ENCODE measurements at regions not wholly inside any gene's neighbourhood (a gene's known extent, or its start where the extent isn't known, plus 50 kb on each side); places are given as distances from the start of the nearest gene placed in this dataset.

DNA sequence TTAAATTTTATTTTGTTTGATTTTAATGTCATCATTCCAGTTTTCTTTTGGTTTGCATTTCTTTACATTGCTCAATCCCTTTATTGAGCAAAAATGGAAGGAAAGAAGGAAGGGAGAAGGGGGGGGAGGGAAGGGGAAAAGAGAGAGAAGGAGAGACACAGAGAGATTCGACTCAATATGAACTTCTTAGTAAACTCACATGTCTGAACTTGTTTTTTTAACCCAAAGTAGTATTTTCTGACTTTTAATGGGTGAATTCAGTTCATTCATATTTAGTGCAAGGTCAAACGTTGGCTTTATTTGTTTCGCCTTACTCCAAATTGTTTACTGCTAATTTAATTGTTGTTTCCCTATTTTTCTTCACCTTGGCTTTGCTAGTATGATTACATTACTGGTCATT is 278.6 kb downstream of the COL12A1 start:
- TF ChIP-seq, protein P1, sequence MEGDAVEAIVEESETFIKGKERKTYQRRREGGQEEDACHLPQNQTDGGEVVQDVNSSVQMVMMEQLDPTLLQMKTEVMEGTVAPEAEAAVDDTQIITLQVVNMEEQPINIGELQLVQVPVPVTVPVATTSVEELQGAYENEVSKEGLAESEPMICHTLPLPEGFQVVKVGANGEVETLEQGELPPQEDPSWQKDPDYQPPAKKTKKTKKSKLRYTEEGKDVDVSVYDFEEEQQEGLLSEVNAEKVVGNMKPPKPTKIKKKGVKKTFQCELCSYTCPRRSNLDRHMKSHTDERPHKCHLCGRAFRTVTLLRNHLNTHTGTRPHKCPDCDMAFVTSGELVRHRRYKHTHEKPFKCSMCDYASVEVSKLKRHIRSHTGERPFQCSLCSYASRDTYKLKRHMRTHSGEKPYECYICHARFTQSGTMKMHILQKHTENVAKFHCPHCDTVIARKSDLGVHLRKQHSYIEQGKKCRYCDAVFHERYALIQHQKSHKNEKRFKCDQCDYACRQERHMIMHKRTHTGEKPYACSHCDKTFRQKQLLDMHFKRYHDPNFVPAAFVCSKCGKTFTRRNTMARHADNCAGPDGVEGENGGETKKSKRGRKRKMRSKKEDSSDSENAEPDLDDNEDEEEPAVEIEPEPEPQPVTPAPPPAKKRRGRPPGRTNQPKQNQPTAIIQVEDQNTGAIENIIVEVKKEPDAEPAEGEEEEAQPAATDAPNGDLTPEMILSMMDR (IDR thresholded peaks at IDR 0.05) = no peak
- TF ChIP-seq POLR2A (IDR thresholded peaks at IDR 0.05) (no peak), POLR2AphosphoS5 (IDR thresholded peaks at IDR 0.05; ENCODE audit: insufficient read depth in 1 of 2, low read depth in 1 of 2) (no peak)

Data from vagina (tissue), 2 donors.